ENCODE measurements at regions not wholly inside any gene's neighbourhood (a gene's known extent, or its start where the extent isn't known, plus 50 kb on each side); places are given as distances from the start of the nearest gene placed in this dataset.

GRCh38 chr13:89565476-89566100, 1781.9 kb upstream of the MIR17HG start:
- DNase-seq (ENCODE audit: low read depth, low spot score): no peak

- DNase-seq (ENCODE audit: low read depth, low spot score): no peak
Measured at GRCh38 chr13:89567025-89567424, 1780.5 kb upstream of the MIR17HG start.

GRCh38 chr13:89568276-89568675, 1779.2 kb upstream of the MIR17HG start:
- no peak for DNase-seq (ENCODE audit: low read depth, low spot score)

GRCh38 chr13:89568746-89569145, 1778.7 kb upstream of the MIR17HG start:
- no peak for DNase-seq (ENCODE audit: low read depth, low spot score)

GRCh38 chr13:89571676-89572075, 1775.8 kb upstream of the MIR17HG start:
- DNase-seq (ENCODE audit: low read depth, low spot score): no peak

- DNase-seq (ENCODE audit: low read depth, low spot score): no peak
Measured at GRCh38 chr13:89574077-89574476, 1773.4 kb upstream of the MIR17HG start.

GRCh38 chr13:89577301-89577700, 1770.2 kb upstream of the MIR17HG start:
- DNase-seq (ENCODE audit: low read depth, low spot score): no peak

- no peak for DNase-seq (ENCODE audit: low read depth, low spot score)
Measured at GRCh38 chr13:89584058-89584620, 1763.3 kb upstream of the MIR17HG start.

- no peak for DNase-seq (ENCODE audit: low read depth, low spot score)
Measured at GRCh38 chr13:89602655-89603054, 1744.8 kb upstream of the MIR17HG start.

- DNase-seq (ENCODE audit: low read depth, low spot score): no peak
Measured at GRCh38 chr13:89603187-89603586, 1744.3 kb upstream of the MIR17HG start.

- DNase-seq (ENCODE audit: low read depth, low spot score): no peak
Measured at GRCh38 chr13:89609318-89609717, 1738.2 kb upstream of the MIR17HG start.

GRCh38 chr13:89610331-89610730, 1737.2 kb upstream of the MIR17HG start:
- DNase-seq (ENCODE audit: low read depth, low spot score): no peak

- DNase-seq (ENCODE audit: low read depth, low spot score): no peak
Measured at GRCh38 chr13:89610881-89611280, 1736.6 kb upstream of the MIR17HG start.

GRCh38 chr13:89627996-89628395, 1719.5 kb upstream of the MIR17HG start:
- no peak for DNase-seq (ENCODE audit: low read depth, low spot score)

GRCh38 chr13:89628567-89628966, 1718.9 kb upstream of the MIR17HG start:
- DNase-seq (ENCODE audit: low read depth, low spot score): no peak

- DNase-seq (ENCODE audit: low read depth, low spot score): no peak
Measured at GRCh38 chr13:89650226-89650625, 1697.3 kb upstream of the MIR17HG start.

GRCh38 chr13:89660752-89661151, 1686.7 kb upstream of the MIR17HG start:
- DNase-seq (ENCODE audit: low read depth, low spot score): no peak

- no peak for DNase-seq (ENCODE audit: low read depth, low spot score)
Measured at GRCh38 chr13:89673789-89674311, 1673.6 kb upstream of the MIR17HG start.

- DNase-seq (ENCODE audit: low read depth, low spot score): no peak
Measured at GRCh38 chr13:89678466-89679121, 1668.9 kb upstream of the MIR17HG start.

- no peak for DNase-seq (ENCODE audit: low read depth, low spot score)
Measured at GRCh38 chr13:89684896-89685295, 1662.6 kb upstream of the MIR17HG start.

- no peak for DNase-seq (ENCODE audit: low read depth, low spot score)
Measured at GRCh38 chr13:89686171-89686570, 1661.3 kb upstream of the MIR17HG start.

GRCh38 chr13:89687066-89687465, 1660.4 kb upstream of the MIR17HG start:
- no peak for DNase-seq (ENCODE audit: low read depth, low spot score)

GRCh38 chr13:89688918-89689317, 1658.6 kb upstream of the MIR17HG start:
- no peak for DNase-seq (ENCODE audit: low read depth, low spot score)

Measured in pulmonary artery endothelial cell (primary cell).